ENCODE measurements at regions not wholly inside any gene's neighbourhood (a gene's known extent, or its start where the extent isn't known, plus 50 kb on each side); places are given as distances from the start of the nearest gene placed in this dataset.
"Not testable (repeated sequence)": the region's sequence is repeated elsewhere in the genome, so short reads cannot be mapped to it uniquely, and the experiment has no call there.

DNA sequence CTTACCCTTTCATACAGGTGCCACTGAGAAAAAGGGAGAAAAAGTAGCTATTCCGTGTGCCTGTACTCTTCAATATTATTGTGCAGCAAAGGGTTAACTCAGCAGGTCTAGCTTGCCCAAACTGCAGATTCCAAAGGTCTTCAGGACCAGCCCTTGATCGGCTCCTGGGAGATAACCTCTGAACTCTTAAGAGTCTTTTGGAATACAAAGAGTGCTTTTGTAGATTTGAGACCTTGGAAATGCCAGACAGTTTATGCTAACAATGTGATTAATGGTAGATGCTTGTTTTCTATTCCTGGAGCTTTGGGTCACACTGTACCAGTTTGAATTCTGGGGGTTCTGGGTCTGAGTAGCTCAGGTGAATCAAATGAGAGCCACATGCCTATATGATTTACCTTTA is 844.7 kb upstream of the MIR17HG start:
- TF ChIP-seq, protein P1, sequence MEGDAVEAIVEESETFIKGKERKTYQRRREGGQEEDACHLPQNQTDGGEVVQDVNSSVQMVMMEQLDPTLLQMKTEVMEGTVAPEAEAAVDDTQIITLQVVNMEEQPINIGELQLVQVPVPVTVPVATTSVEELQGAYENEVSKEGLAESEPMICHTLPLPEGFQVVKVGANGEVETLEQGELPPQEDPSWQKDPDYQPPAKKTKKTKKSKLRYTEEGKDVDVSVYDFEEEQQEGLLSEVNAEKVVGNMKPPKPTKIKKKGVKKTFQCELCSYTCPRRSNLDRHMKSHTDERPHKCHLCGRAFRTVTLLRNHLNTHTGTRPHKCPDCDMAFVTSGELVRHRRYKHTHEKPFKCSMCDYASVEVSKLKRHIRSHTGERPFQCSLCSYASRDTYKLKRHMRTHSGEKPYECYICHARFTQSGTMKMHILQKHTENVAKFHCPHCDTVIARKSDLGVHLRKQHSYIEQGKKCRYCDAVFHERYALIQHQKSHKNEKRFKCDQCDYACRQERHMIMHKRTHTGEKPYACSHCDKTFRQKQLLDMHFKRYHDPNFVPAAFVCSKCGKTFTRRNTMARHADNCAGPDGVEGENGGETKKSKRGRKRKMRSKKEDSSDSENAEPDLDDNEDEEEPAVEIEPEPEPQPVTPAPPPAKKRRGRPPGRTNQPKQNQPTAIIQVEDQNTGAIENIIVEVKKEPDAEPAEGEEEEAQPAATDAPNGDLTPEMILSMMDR (conservative IDR thresholded peaks at IDR 0.05) = no peak
- no peak overlapping the region for H3K27ac Mint-ChIP-seq
- peaks cover 4% of the 10 kb centered on the region for H3K36me3 Mint-ChIP-seq
- DNase-seq (ENCODE audit: extremely low spot score, unreplicated experiment) = no peak
- H3K4me3 Mint-ChIP-seq = no peak overlapping the region
- H3K4me1 Mint-ChIP-seq (ENCODE audit: unreplicated experiment) = no peaks in the 10 kb centered on the region
- H3K27me3 Mint-ChIP-seq = no peaks in the 10 kb centered on the region
- peaks cover 6% of the 10 kb centered on the region for H3K9me3 Mint-ChIP-seq

DNA sequence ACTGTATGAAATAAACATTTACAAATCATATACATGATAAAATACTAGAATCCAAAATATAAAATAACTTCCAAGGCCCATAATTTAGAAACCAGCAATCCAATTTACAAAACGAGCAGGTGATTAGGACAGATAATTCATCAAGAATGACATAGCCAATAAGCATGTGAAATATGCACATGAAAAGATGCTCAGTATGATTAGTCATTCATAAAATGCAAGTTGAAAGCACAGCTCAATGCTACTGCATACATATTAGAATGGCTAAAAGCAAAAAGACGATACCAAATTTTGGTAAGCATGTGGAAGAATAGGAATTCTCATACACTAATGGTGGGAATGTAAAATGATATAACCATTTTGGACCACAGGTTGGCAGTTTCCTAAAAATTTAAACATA is 837.2 kb upstream of the MIR17HG start:
- no peak for DNase-seq (ENCODE audit: extremely low spot score, unreplicated experiment)
- TF ChIP-seq, protein P1 (conservative IDR thresholded peaks at IDR 0.05) = no peak
- H3K4me3 Mint-ChIP-seq = no peak overlapping the region

DNA sequence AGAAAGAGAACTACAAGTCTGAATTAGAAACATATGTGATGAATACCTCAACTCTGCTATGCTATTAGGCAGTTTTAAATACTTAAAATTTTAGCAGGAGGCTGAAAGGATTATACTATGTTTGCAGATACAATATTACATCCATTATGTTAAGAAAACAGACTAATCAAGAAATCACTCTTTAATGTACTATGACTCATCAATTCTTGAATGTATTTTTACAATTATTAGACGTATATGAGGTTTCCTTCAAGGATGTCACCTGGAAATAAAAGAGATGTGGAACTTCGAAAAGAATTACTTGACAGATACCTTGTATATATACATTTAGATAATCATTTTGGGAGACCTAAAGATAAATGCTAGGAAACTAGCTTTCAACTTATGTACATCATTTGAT is 835.6 kb upstream of the MIR17HG start:
- Mint-ChIP-seq H3K27ac (no peak overlapping the region), H3K36me3 (no peaks in the 10 kb centered on the region), H3K4me3 (no peak overlapping the region), H3K27me3 (no peaks in the 10 kb centered on the region), H3K4me1 (ENCODE audit: unreplicated experiment) (no peaks in the 10 kb centered on the region), H3K9me3 (peaks cover 2% of the 10 kb centered on the region)
- TF ChIP-seq, protein P1 (conservative IDR thresholded peaks at IDR 0.05) = no peak
- no peak for DNase-seq (ENCODE audit: extremely low spot score, unreplicated experiment)

More for the DNA sequence above, 837.2 kb upstream of the MIR17HG start:
- no peaks in the 10 kb centered on the region for H3K4me1 Mint-ChIP-seq (ENCODE audit: unreplicated experiment)
- no peaks in the 10 kb centered on the region for H3K36me3 Mint-ChIP-seq
- H3K27ac Mint-ChIP-seq = no peak overlapping the region
- H3K27me3 Mint-ChIP-seq = no peaks in the 10 kb centered on the region
- H3K9me3 Mint-ChIP-seq = peaks cover 6% of the 10 kb centered on the region

DNA sequence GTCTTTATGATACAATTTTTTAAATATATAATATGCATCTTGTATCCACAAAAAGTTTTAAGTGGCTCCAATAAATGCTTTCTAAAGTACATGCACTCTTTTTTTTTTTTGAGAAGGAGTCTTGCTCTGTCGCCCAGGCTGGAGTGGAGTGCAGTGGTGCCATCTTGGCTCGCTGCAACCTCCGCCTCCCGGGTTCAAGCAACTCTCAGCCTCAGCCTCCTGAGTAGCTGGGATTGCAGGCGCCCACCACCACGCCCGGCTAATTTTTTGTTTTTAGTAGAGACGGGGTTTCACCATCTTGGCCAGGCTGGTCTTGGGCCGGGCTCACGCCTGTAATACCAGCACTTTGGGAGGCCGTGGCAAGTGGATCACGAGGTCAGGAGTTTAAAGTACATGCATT is 832.8 kb upstream of the MIR17HG start:
- H3K9me3 Mint-ChIP-seq; H3K4me3 Mint-ChIP-seq; H3K27me3 Mint-ChIP-seq; H3K4me1 Mint-ChIP-seq (ENCODE audit: unreplicated experiment); H3K27ac Mint-ChIP-seq; DNase-seq (ENCODE audit: extremely low spot score, unreplicated experiment); H3K36me3 Mint-ChIP-seq: not testable (repeated sequence)

DNA sequence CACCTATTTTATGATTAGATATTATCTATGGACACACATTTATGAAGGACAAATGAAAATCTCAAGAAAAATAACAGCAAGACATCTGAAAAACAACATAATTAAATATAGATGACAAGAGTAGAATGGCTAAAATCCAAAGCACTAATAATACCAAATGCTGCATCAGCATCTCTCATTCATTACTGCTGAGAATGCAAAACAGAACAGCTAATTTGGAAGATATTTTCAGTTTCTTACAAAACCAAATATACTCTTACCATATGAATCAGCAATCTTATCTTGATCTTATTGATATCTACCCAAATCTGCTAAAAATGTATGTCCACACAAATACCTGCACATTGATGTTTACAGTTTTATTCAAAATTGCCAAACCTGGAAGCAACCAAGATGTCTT is 829.1 kb upstream of the MIR17HG start:
- no peak overlapping the region for H3K27ac Mint-ChIP-seq
- no peaks in the 10 kb centered on the region for H3K36me3 Mint-ChIP-seq
- H3K27me3 Mint-ChIP-seq = no peaks in the 10 kb centered on the region
- no peaks in the 10 kb centered on the region for H3K4me1 Mint-ChIP-seq (ENCODE audit: unreplicated experiment)
- no peak for DNase-seq (ENCODE audit: extremely low spot score, unreplicated experiment)
- H3K4me3 Mint-ChIP-seq = no peak overlapping the region
- TF ChIP-seq, protein P1 (conservative IDR thresholded peaks at IDR 0.05) = no peak
- H3K9me3 Mint-ChIP-seq = peaks cover 22% of the 10 kb centered on the region

DNA sequence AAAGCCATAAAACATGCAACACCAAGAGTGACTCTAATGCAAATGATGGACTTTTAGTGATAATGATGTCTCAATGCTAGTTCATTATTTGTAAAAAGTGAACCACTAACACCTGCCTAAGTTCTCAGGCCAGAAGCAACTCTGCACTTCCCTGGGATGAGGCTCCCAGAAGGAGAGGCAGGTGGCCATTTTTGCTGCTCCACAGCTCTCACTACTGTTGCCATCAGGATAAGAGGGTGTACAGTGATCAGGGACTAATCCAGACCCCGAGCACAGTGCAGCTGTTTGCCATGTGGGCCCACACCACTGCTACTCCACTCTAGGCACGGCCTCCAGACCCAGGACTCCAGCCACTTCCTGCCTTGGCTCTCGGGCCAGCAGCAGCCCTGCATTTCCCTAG is 828.3 kb upstream of the MIR17HG start:
- Mint-ChIP-seq H3K4me1 (ENCODE audit: unreplicated experiment) (no peaks in the 10 kb centered on the region), H3K4me3 (no peak overlapping the region), H3K36me3 (no peaks in the 10 kb centered on the region), H3K9me3 (peaks cover 22% of the 10 kb centered on the region), H3K27ac (no peak overlapping the region), H3K27me3 (no peaks in the 10 kb centered on the region)
- TF ChIP-seq, protein P1 (conservative IDR thresholded peaks at IDR 0.05) = no peak
- no peak for DNase-seq (ENCODE audit: extremely low spot score, unreplicated experiment)

Measured in type B pancreatic cell (in vitro differentiated cells).